Gastrocnemius medialis (tissue), 4 donors: ENCODE measurements at regions not wholly inside any gene's neighbourhood (a gene's known extent, or its start where the extent isn't known, plus 50 kb on each side); places are given as distances from the start of the nearest gene placed in this dataset.

Source experiments
- POLR2A ChIP-seq, 2 donors: fragments of 450-650 bp; IDR thresholded peaks; one replicate each; pipeline ENCODE4 v1.6.1; 2017; ENCODE audit warnings: antibody characterized with exemption in 2 of 2, mild to moderate bottlenecking in 2 of 2, moderate library complexity in 2 of 2
- TF ChIP-seq, protein P1 (sequence below), 5 experiments: fragments of 450-650 bp in 3 of 5; fragments of 200-600 bp in 2 of 5; sonication (generic) in 2 of 5; IDR thresholded peaks in 4 of 5; conservative IDR thresholded peaks in 1 of 5; 1 replicate in 4 of 5; 2 replicates in 1 of 5; pipeline ENCODE4 v1.5.1; 2016 to 2019; ENCODE audit warnings: antibody characterized with exemption in 5 of 5, mild to moderate bottlenecking in 3 of 5, moderate library complexity in 3 of 5

DNA sequence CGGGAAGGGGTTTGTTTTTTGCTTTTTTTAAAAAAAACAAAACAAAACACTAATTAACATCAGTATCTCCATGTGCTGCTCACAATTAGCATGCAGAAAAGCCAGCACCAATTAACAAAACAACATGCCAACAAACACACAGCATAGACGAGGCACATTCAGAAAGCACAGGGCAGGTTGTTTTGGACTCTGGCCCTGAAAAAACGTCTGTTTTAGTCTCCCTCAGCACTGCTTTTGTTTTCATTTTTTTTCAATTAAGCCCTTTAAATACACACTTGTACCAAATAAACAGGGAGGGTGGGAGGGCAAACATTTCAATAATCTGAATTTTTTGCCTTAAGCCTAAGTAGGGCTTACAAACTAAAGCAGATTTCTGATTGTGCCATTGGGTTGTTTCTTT lies 309.6 kb downstream of the DTWD2 start:
- TF ChIP-seq, protein P1, sequence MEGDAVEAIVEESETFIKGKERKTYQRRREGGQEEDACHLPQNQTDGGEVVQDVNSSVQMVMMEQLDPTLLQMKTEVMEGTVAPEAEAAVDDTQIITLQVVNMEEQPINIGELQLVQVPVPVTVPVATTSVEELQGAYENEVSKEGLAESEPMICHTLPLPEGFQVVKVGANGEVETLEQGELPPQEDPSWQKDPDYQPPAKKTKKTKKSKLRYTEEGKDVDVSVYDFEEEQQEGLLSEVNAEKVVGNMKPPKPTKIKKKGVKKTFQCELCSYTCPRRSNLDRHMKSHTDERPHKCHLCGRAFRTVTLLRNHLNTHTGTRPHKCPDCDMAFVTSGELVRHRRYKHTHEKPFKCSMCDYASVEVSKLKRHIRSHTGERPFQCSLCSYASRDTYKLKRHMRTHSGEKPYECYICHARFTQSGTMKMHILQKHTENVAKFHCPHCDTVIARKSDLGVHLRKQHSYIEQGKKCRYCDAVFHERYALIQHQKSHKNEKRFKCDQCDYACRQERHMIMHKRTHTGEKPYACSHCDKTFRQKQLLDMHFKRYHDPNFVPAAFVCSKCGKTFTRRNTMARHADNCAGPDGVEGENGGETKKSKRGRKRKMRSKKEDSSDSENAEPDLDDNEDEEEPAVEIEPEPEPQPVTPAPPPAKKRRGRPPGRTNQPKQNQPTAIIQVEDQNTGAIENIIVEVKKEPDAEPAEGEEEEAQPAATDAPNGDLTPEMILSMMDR (IDR thresholded peaks at IDR 0.05 in 4 of 5, conservative IDR thresholded peaks at IDR 0.05 in 1 of 5) = no peak
- no peak for TF ChIP-seq POLR2A (IDR thresholded peaks at IDR 0.05)
